ENCODE measurements at regions not wholly inside any gene's neighbourhood (a gene's known extent, or its start where the extent isn't known, plus 50 kb on each side); places are given as distances from the start of the nearest gene placed in this dataset.

DNA sequence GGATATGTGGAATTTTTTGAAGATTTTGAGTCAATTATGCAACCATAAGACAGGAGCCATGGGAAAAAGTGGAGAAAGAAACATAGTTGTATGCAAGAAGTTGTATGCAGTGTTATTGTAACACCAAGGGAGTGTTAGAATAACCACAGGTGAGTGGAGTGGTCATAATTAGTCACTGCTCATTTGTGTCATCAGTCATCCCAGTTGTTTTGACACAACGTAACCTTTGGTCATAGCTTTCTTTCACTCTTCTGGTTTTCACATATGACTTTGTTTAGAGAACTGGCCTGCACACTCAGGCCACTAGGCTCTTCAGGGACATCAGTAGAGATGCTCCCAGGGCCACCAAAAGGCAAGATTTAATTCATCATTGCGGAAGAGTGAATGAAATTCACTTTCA is 158.7 kb upstream of the HMHB1 start:
- peak; percentile 18 for DNase-seq (ENCODE audit: low read depth)
- H3K4me3 ChIP-seq (ENCODE audit: low read depth, low read length) = no peak overlapping the region
- TF ChIP-seq CTCF (IDR thresholded peaks at IDR 0.05; ENCODE audit: low read depth, low read length, missing control alignments) = no peak

GRCh38 chr5:143652108-143652700 is 159.8 kb upstream of the HMHB1 start:
- no peak for TF ChIP-seq CTCF (IDR thresholded peaks at IDR 0.05; ENCODE audit: low read depth, low read length, missing control alignments)
- DNase-seq (ENCODE audit: low read depth) = no peak

DNA sequence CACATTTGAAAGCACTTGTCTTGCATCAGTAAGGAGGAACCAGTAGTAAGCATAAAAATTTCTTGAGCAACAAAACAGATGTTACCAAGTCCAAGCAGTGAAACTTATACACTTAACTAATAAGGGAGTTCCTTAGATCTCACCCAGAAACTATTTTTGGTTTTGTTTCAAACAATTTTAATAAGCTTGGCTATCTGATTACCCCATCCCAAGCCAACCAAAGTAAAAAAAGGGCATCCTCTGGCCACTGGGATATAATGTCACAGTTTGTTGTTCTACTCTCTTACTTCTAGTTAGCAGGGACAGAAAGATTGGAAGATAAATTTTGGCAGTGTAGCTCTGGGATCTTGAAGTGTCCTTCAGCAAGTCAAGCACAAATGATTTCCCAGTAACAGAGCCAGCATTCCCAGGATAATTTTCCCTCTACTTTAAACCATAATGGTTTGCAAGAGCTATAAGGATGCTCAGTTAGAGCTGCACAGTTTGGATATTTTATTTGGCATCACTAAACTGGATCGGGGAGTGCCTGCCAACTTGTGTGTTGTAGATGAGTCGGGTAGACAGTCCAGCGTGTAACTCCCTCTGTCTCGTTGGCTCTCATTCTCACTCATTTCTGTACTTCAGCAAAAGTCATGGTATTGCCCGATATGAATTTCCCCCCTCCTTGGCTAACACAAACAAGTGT is 161.9 kb upstream of the HMHB1 start:
- no peak for TF ChIP-seq CTCF (IDR thresholded peaks at IDR 0.05; ENCODE audit: low read depth, low read length, missing control alignments)
- no peak overlapping the region for H3K4me3 ChIP-seq (ENCODE audit: low read depth, low read length)
- DNase-seq (ENCODE audit: low read depth) = no peak

More at GRCh38 chr5:143652108-143652700, 159.8 kb upstream of the HMHB1 start:
- no peak overlapping the region for H3K4me3 ChIP-seq (ENCODE audit: low read depth, low read length)

- DNase-seq (ENCODE audit: low read depth) = no peak
These were observed 163.3 kb upstream of the HMHB1 start for GRCh38 chr5:143648696-143649095.

DNA sequence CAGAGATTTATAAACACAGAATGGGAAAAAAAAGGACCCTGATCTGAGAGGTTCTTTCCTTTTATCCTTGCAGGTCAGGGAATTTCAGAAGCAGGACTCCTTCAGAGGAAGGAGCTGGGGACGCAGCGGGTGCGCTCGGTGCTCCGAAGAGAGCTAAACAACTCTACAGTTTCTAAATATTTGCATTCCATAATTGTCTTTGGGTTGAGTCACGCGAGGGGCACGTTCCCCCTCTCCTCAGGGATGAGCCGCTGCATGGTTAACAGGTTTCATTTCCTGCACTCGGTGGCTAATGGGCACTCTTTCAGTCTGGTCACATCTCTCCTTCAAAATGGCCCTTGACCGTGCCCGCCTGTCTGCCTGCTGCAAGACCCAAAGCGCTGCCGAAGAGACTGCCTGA is 165.0 kb upstream of the HMHB1 start:
- no peak for DNase-seq (ENCODE audit: low read depth)
- no peak overlapping the region for H3K4me3 ChIP-seq (ENCODE audit: low read depth, low read length)
- TF ChIP-seq CTCF (IDR thresholded peaks at IDR 0.05; ENCODE audit: low read depth, low read length, missing control alignments) = no peak

More at GRCh38 chr5:143648696-143649095, 163.3 kb upstream of the HMHB1 start:
- no peak overlapping the region for H3K4me3 ChIP-seq (ENCODE audit: low read depth, low read length)
- no peak for TF ChIP-seq CTCF (IDR thresholded peaks at IDR 0.05; ENCODE audit: low read depth, low read length, missing control alignments)

- H3K4me3 ChIP-seq (ENCODE audit: low read depth, low read length) = no peak overlapping the region
- TF ChIP-seq CTCF (IDR thresholded peaks at IDR 0.05; ENCODE audit: low read depth, low read length, missing control alignments) = no peak
- no peak for DNase-seq (ENCODE audit: low read depth)
These were observed 166.6 kb upstream of the HMHB1 start for GRCh38 chr5:143645356-143645755.

DNA sequence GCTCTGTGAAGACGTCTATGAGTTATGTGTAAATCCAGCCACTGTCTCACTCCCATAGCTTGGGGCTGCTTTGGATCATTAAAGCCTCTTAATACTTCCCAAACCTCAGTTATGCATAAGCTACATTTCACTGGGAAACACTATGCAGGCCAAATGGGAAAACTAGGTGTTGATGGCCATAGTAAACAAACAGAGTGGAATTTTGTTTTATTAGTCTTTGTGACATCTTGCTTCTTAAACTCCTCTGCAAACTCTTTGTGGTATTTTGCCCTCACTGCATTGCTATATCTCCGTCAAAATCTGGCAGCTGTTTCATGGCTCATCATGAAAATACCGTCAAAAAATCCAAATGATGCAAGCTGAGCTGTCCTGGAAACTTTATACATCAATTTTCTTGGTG is 167.2 kb upstream of the HMHB1 start:
- DNase-seq (ENCODE audit: low read depth) = no peak
- TF ChIP-seq CTCF (IDR thresholded peaks at IDR 0.05; ENCODE audit: low read depth, low read length, missing control alignments) = no peak
- no peak overlapping the region for H3K4me3 ChIP-seq (ENCODE audit: low read depth, low read length)

All from GM12864 (cell line).